SH-SY5Y (cell line): ENCODE measurements at regions not wholly inside any gene's neighbourhood (a gene's known extent, or its start where the extent isn't known, plus 50 kb on each side); places are given as distances from the start of the nearest gene placed in this dataset.

ENCODE experiments used
- GATA2 ChIP-seq: IDR thresholded peaks from 2 replicates; pipeline ENCODE4 v1.6.1; 2011; ENCODE audit warnings: mild to moderate bottlenecking, low read depth, low read length
- GATA3 ChIP-seq: IDR thresholded peaks from 2 replicates; pipeline ENCODE4 v1.6.1; 2011; ENCODE audit warnings: low read depth, mild to moderate bottlenecking, low read length, moderate library complexity

GRCh38 chr5:167230414-167230813 lies 1061.0 kb upstream of the WWC1 start:
- no peak for TF ChIP-seq GATA2
- TF ChIP-seq GATA3 = no peak

- TF ChIP-seq GATA3 (no peak), GATA2 (no peak)
These were observed 1058.7 kb upstream of the WWC1 start for GRCh38 chr5:167232675-167233311.

- TF ChIP-seq GATA3 (no peak), GATA2 (no peak)
These were observed 1057.8 kb upstream of the WWC1 start for GRCh38 chr5:167233507-167234220.

GRCh38 chr5:167241436-167242067 lies 1049.9 kb upstream of the WWC1 start:
- TF ChIP-seq GATA2 (no peak), GATA3 (no peak)

GRCh38 chr5:167242701-167243100 lies 1048.7 kb upstream of the WWC1 start:
- TF ChIP-seq GATA2 = no peak
- TF ChIP-seq GATA3 = no peak

- TF ChIP-seq GATA2 (no peak), GATA3 (no peak)
These were observed 1048.0 kb upstream of the WWC1 start for GRCh38 chr5:167243463-167243862.

- TF ChIP-seq GATA3 (no peak), GATA2 (no peak)
These were observed 1046.9 kb upstream of the WWC1 start for GRCh38 chr5:167244583-167244982.

- TF ChIP-seq GATA3 (no peak), GATA2 (no peak)
These were observed 1045.6 kb upstream of the WWC1 start for GRCh38 chr5:167245868-167246267.

GRCh38 chr5:167247816-167248215 lies 1043.6 kb upstream of the WWC1 start:
- TF ChIP-seq GATA3 (no peak), GATA2 (no peak)

- TF ChIP-seq GATA3 (no peak), GATA2 (no peak)
These were observed 1043.2 kb upstream of the WWC1 start for GRCh38 chr5:167248257-167248656.

- TF ChIP-seq GATA3 = no peak
- TF ChIP-seq GATA2 = no peak
These were observed 1040.4 kb upstream of the WWC1 start for GRCh38 chr5:167250996-167251395.

- no peak for TF ChIP-seq GATA3
- TF ChIP-seq GATA2 = no peak
These were observed 1037.3 kb upstream of the WWC1 start for GRCh38 chr5:167254132-167254531.

- TF ChIP-seq GATA3 = no peak
These were observed 1035.5 kb upstream of the WWC1 start for GRCh38 chr5:167255926-167256325.

GRCh38 chr5:167259806-167260205 lies 1031.6 kb upstream of the WWC1 start:
- TF ChIP-seq GATA2 (no peak), GATA3 (no peak)
